T-cell (primary cell): ENCODE measurements at regions not wholly inside any gene's neighbourhood (a gene's known extent, or its start where the extent isn't known, plus 50 kb on each side); places are given as distances from the start of the nearest gene placed in this dataset.

Source experiments
- ATAC-seq, 4 experiments: fragments of 200-7000 bp in 3 of 4; fragments of 150-1000 bp in 1 of 4; cut with Tn5 transposase; replicated peaks in 1 of 4; 1 replicate in 3 of 4; 2 replicates in 1 of 4; pipeline ENCODE4 v1.10.0; 2021; ENCODE audit warnings: moderate library complexity in 3 of 4, mild to moderate bottlenecking in 2 of 4, moderate number of reproducible peaks in 1 of 4
- CTCF ChIA-PET, 2 donors: fragments of 300-600 bp; sonication (Branson Sonifier 250); formaldehyde crosslinking; loops; one replicate each; lab custom pipeline; 2022; ENCODE audit warnings: antibody characterized with exemption in 2 of 2; lab: Charles Lee
- POLR2A ChIA-PET, 2 donors: fragments of 300-600 bp; sonication (Branson Sonifier 250); formaldehyde crosslinking; loops; one replicate each; lab custom pipeline; 2022; ENCODE audit warnings: antibody characterized with exemption in 2 of 2; lab: Charles Lee
- DNase-seq, 35 experiments: peaks; one replicate each; pipeline versions ENCODE4 v3.0.0 to v3.0.0-alpha.2; 2013 to 2023
- H3K27ac ChIP-seq: one replicate; pipeline ENCODE4 v1.5.1; 2013; ENCODE audit warnings: low read length
- H3K27me3 ChIP-seq, 2 experiments: replicated peaks in 1 of 2; 1 replicate in 1 of 2; 2 replicates in 1 of 2; pipeline versions ENCODE4 v1.6.1 to v1.7.0; 2013; ENCODE audit warnings: low read length in 1 of 2, mixed read lengths in 1 of 2; ENCODE audit not compliant: control insufficient read depth in 2 of 2, insufficient read depth in 2 of 2; ENCODE audit errors: extremely low read depth in 1 of 2
- H3K36me3 ChIP-seq, 2 donors: 1 replicate in 1 of 2; 2 replicates in 1 of 2; pipeline versions ENCODE4 v1.6.1 to v1.7.0; 2013; ENCODE audit warnings: low read length in 1 of 2; ENCODE audit not compliant: control insufficient read depth in 2 of 2, insufficient read depth in 1 of 2; ENCODE audit errors: extremely low read depth in 1 of 2
- H3K4me1 ChIP-seq, 2 experiments: 1 replicate in 1 of 2; 2 replicates in 1 of 2; pipeline versions ENCODE4 v1.6.1 to v1.7.0; 2013; ENCODE audit warnings: low read length in 2 of 2, mixed read lengths in 1 of 2; ENCODE audit not compliant: insufficient read depth in 2 of 2, control insufficient read depth in 1 of 2; ENCODE audit errors: extremely low read depth in 1 of 2
- H3K4me3 ChIP-seq, 2 donors: 1 replicate in 1 of 2; 2 replicates in 1 of 2; pipeline versions ENCODE4 v1.5.1 to v1.7.0; 2013; ENCODE audit warnings: mild to moderate bottlenecking in 2 of 2, low read length in 1 of 2, moderate library complexity in 1 of 2; ENCODE audit not compliant: control insufficient read depth in 1 of 2; ENCODE audit errors: extremely low read depth in 1 of 2
- H3K9me3 ChIP-seq: 2 replicates; pipeline ENCODE4 v1.7.0; 2013
- H3K27ac Mint-ChIP-seq, 2 donors: one replicate each; pipeline ENCODE4 v1.8.0; 2020 to 2021; ENCODE audit warnings: mild to moderate bottlenecking in 2 of 2, mixed read lengths in 2 of 2
- H3K27me3 Mint-ChIP-seq, 2 donors: one replicate each; pipeline ENCODE4 v1.8.0; 2021 to 2022; ENCODE audit warnings: mixed read lengths in 2 of 2
- H3K36me3 Mint-ChIP-seq: one replicate; pipeline ENCODE4 v1.8.0; 2021; ENCODE audit warnings: mixed read lengths
- H3K4me1 Mint-ChIP-seq, 3 donors: one replicate each; pipeline ENCODE4 v1.8.0; 2020 to 2022; ENCODE audit warnings: mixed read lengths in 3 of 3, mild to moderate bottlenecking in 1 of 3
- H3K4me3 Mint-ChIP-seq, 3 donors: one replicate each; pipeline ENCODE4 v1.8.0; 2020 to 2022; ENCODE audit warnings: mild to moderate bottlenecking in 3 of 3, mixed read lengths in 3 of 3, moderate library complexity in 3 of 3
- H3K9me3 Mint-ChIP-seq, 3 donors: one replicate each; pipeline ENCODE4 v1.8.0; 2020 to 2022; ENCODE audit warnings: mixed read lengths in 3 of 3
- WGBS: methylation state at CpG from one replicate; pipeline ENCODE4 v1.1.5; 2013; ENCODE audit warnings: missing lambda C conversion rate; ENCODE audit not compliant: insufficient coverage; 5-methylcytosine and 5-hydroxymethylcytosine counted together

GRCh38 chr6:166775923-166776220, 148.8 kb upstream of the RPS6KA2 start:
- Mint-ChIP-seq H3K4me1 (peaks cover 4 to 6% (median 6%) of the 10 kb centered on the region in 3 donors), H3K27ac (no peak overlapping the region), H3K36me3 (no peaks in the 10 kb centered on the region), H3K4me3 (no peak overlapping the region), H3K27me3 (peaks cover 3 to 7% of the 10 kb centered on the region in 2 donors), H3K9me3 (no peaks in the 10 kb centered on the region)
- Histone ChIP-seq H3K27me3 (peaks cover 0 to 9% of the 10 kb centered on the region in 2 experiments), H3K36me3 (no peaks in the 10 kb centered on the region), H3K4me3 (no peak overlapping the region), H3K9me3 (no peaks in the 10 kb centered on the region), H3K4me1 (peaks cover 0 to 6% of the 10 kb centered on the region in 2 experiments), H3K27ac (no peak overlapping the region)
- ATAC-seq (no peak), DNase-seq (peak in 1 of 35 experiments; percentile 14)
- CTCF ChIA-PET: interaction anchor here (0.5 to 4.6 kb wide), 5 partner anchors 12 to 366 kb away, joined by 3 to 31 read pairs (median 7); no protein-coding TSS in a partner anchor
- no CpG with 5 or more reads among the region's 9 CpGs for WGBS
- POLR2A ChIA-PET: no interaction called here

GRCh38 chr6:166775180-166775922, 148.3 kb upstream of the RPS6KA2 start:
- H3K27ac ChIP-seq: no peak overlapping the region
- H3K4me1 Mint-ChIP-seq: peaks cover 4 to 7% (median 6%) of the 10 kb centered on the region in 3 donors
- H3K4me1 ChIP-seq: peaks cover 2 to 6% of the 10 kb centered on the region in 2 experiments
- no peaks in the 10 kb centered on the region for H3K36me3 Mint-ChIP-seq
- peaks cover 4 to 7% of the 10 kb centered on the region in 2 donors for H3K27me3 Mint-ChIP-seq
- no peak overlapping the region for H3K4me3 Mint-ChIP-seq
- no peak overlapping the region for H3K27ac Mint-ChIP-seq
- H3K27me3 ChIP-seq: peaks cover 0 to 9% of the 10 kb centered on the region in 2 experiments
- H3K9me3 Mint-ChIP-seq: no peaks in the 10 kb centered on the region
- ATAC-seq (peak; percentile 67 to 78 (median 77)), DNase-seq (peak in 34 of 35 experiments; percentile 25 to 90 (median 53))
- ChIA-PET POLR2A (no interaction called here), CTCF (interaction anchor here (0.5 to 4.6 kb wide), 23 partner anchors 9 to 517 kb away, joined by 3 to 31 read pairs (median 3); no protein-coding TSS in a partner anchor)
- no peaks in the 10 kb centered on the region for H3K9me3 ChIP-seq
- WGBS: 60% methylated on average over 16 of the region's 24 CpGs
- H3K36me3 ChIP-seq: no peaks in the 10 kb centered on the region
- H3K4me3 ChIP-seq: no peak overlapping the region

- CTCF ChIA-PET: interaction anchor here (0.5 to 4.6 kb wide), 24 partner anchors 8 to 518 kb away, joined by 3 to 31 read pairs (median 3); no protein-coding TSS in a partner anchor
- no peaks in the 10 kb centered on the region for H3K36me3 ChIP-seq
- H3K27ac Mint-ChIP-seq: no peak overlapping the region
- no peak overlapping the region for H3K4me3 ChIP-seq
- POLR2A ChIA-PET: no interaction called here
- DNase-seq: peak in 1 of 35 experiments; percentile 3
- 95% methylated on average over 4 of the region's 12 CpGs for WGBS
- H3K27ac ChIP-seq: no peak overlapping the region
- peaks cover 2 to 6% of the 10 kb centered on the region in 2 experiments for H3K4me1 ChIP-seq
- no peak overlapping the region for H3K4me3 Mint-ChIP-seq
- no peaks in the 10 kb centered on the region for H3K36me3 Mint-ChIP-seq
- ATAC-seq: no peak
- H3K27me3 Mint-ChIP-seq: peaks cover 4 to 7% of the 10 kb centered on the region in 2 donors
- H3K4me1 Mint-ChIP-seq: peaks cover 4 to 7% (median 6%) of the 10 kb centered on the region in 3 donors
- H3K27me3 ChIP-seq: peaks cover 0 to 9% of the 10 kb centered on the region in 2 experiments
- no peaks in the 10 kb centered on the region for H3K9me3 ChIP-seq
- no peaks in the 10 kb centered on the region for H3K9me3 Mint-ChIP-seq
These were observed 147.7 kb upstream of the RPS6KA2 start for GRCh38 chr6:166774770-166775169.

- 54% methylated on average over 3 of the region's 8 CpGs for WGBS
- no peaks in the 10 kb centered on the region for H3K36me3 Mint-ChIP-seq
- no peak for DNase-seq
These were observed 147.2 kb upstream of the RPS6KA2 start for GRCh38 chr6:166774292-166774691.

GRCh38 chr6:166772518-166772917, 145.5 kb upstream of the RPS6KA2 start:
- Mint-ChIP-seq H3K36me3 (no peaks in the 10 kb centered on the region), H3K9me3 (no peaks in the 10 kb centered on the region), H3K27me3 (peaks cover 4 to 7% of the 10 kb centered on the region in 2 donors), H3K4me3 (no peak overlapping the region), H3K4me1 (peaks cover 4 to 7% (median 6%) of the 10 kb centered on the region in 3 donors), H3K27ac (no peak overlapping the region)
- WGBS: 100% methylated on average over 5 of the region's 8 CpGs
- Histone ChIP-seq H3K27me3 (peaks cover 0 to 9% of the 10 kb centered on the region in 2 experiments), H3K4me1 (peaks cover 2 to 6% of the 10 kb centered on the region in 2 experiments), H3K4me3 (no peak overlapping the region), H3K36me3 (no peaks in the 10 kb centered on the region), H3K27ac (no peak overlapping the region), H3K9me3 (no peaks in the 10 kb centered on the region)
- ChIA-PET CTCF (interaction anchor here (0.6 to 4.6 kb wide), 4 partner anchors 16 to 217 kb away, joined by 4 to 31 read pairs (median 12); no protein-coding TSS in a partner anchor), POLR2A (no interaction called here)
- DNase-seq (no peak), ATAC-seq (no peak)

More at GRCh38 chr6:166774292-166774691, 147.2 kb upstream of the RPS6KA2 start:
- no peak overlapping the region for H3K27ac ChIP-seq
- no peak overlapping the region for H3K27ac Mint-ChIP-seq
- H3K27me3 ChIP-seq: peaks cover 0 to 9% of the 10 kb centered on the region in 2 experiments
- CTCF ChIA-PET: interaction anchor here (0.6 to 4.6 kb wide), 11 partner anchors 8 to 518 kb away, joined by 3 to 31 read pairs (median 3); no protein-coding TSS in a partner anchor
- H3K27me3 Mint-ChIP-seq: peaks cover 4 to 7% of the 10 kb centered on the region in 2 donors
- peaks cover 2 to 6% of the 10 kb centered on the region in 2 experiments for H3K4me1 ChIP-seq
- no peak overlapping the region for H3K4me3 ChIP-seq
- H3K36me3 ChIP-seq: no peaks in the 10 kb centered on the region
- no peaks in the 10 kb centered on the region for H3K9me3 Mint-ChIP-seq
- no peak for ATAC-seq
- H3K4me3 Mint-ChIP-seq: no peak overlapping the region
- no peaks in the 10 kb centered on the region for H3K9me3 ChIP-seq
- POLR2A ChIA-PET: no interaction called here
- H3K4me1 Mint-ChIP-seq: peaks cover 4 to 7% (median 6%) of the 10 kb centered on the region in 3 donors

GRCh38 chr6:166771701-166772100, 144.7 kb upstream of the RPS6KA2 start:
- Histone ChIP-seq H3K4me1 (peaks cover 2 to 6% of the 10 kb centered on the region in 2 experiments), H3K9me3 (no peaks in the 10 kb centered on the region), H3K36me3 (no peaks in the 10 kb centered on the region), H3K27ac (no peak overlapping the region), H3K4me3 (no peak overlapping the region), H3K27me3 (peaks cover 0 to 9% of the 10 kb centered on the region in 2 experiments)
- ATAC-seq (no peak), DNase-seq (no peak)
- CTCF ChIA-PET: no interaction called here
- WGBS: 89% methylated on average over 8 of the region's 13 CpGs
- H3K27me3 Mint-ChIP-seq: peaks cover 4 to 6% of the 10 kb centered on the region in 2 donors
- no peaks in the 10 kb centered on the region for H3K9me3 Mint-ChIP-seq
- POLR2A ChIA-PET: no interaction called here
- H3K4me1 Mint-ChIP-seq: peaks cover 4 to 7% (median 6%) of the 10 kb centered on the region in 3 donors
- H3K36me3 Mint-ChIP-seq: no peaks in the 10 kb centered on the region
- H3K27ac Mint-ChIP-seq: no peak overlapping the region
- H3K4me3 Mint-ChIP-seq: no peak overlapping the region
